Fibroblast of the aortic adventitia (primary cell): ENCODE measurements at regions not wholly inside any gene's neighbourhood (a gene's known extent, or its start where the extent isn't known, plus 50 kb on each side); places are given as distances from the start of the nearest gene placed in this dataset.

Experiments
- DNase-seq: peaks from one replicate; pipeline ENCODE4 v3.0.0-alpha.2; 2010; ENCODE audit warnings: low read depth
- H3K4me3 ChIP-seq: 2 replicates; pipeline ENCODE4 v1.5.1; 2011; ENCODE audit warnings: low read depth, mild to moderate bottlenecking, control low read depth, low read length, moderate library complexity
- TF ChIP-seq, protein P1 (sequence below): IDR thresholded peaks from 2 replicates; pipeline ENCODE4 v1.5.1; 2011; ENCODE audit warnings: mild to moderate bottlenecking, low read length, control low read depth, inconsistent platforms; ENCODE audit not compliant: insufficient read depth

DNA sequence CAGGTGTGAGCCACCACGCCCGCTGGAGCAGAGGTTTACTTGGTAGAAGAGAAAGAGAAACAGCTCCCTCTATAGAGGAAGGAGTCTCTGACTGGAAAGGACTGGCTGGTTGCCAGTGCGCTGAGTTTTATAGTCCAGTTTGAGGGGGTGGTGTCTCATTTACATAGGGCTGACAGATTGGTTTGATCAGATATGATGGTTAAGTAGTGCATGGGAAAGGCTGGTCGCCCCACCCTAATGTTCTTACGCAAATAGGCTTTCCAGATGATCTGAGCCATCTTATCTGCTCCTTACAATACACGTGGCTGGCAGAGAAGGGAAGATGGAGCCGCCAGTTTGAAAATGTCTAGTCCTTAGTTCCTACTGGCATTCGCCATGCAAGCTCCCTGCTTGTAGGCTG lies 439.5 kb downstream of the NAF1 start:
- H3K4me3 ChIP-seq, result no peak overlapping the region
- DNase-seq, result no peak
- TF ChIP-seq, protein P1, sequence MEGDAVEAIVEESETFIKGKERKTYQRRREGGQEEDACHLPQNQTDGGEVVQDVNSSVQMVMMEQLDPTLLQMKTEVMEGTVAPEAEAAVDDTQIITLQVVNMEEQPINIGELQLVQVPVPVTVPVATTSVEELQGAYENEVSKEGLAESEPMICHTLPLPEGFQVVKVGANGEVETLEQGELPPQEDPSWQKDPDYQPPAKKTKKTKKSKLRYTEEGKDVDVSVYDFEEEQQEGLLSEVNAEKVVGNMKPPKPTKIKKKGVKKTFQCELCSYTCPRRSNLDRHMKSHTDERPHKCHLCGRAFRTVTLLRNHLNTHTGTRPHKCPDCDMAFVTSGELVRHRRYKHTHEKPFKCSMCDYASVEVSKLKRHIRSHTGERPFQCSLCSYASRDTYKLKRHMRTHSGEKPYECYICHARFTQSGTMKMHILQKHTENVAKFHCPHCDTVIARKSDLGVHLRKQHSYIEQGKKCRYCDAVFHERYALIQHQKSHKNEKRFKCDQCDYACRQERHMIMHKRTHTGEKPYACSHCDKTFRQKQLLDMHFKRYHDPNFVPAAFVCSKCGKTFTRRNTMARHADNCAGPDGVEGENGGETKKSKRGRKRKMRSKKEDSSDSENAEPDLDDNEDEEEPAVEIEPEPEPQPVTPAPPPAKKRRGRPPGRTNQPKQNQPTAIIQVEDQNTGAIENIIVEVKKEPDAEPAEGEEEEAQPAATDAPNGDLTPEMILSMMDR, result no peak

DNA sequence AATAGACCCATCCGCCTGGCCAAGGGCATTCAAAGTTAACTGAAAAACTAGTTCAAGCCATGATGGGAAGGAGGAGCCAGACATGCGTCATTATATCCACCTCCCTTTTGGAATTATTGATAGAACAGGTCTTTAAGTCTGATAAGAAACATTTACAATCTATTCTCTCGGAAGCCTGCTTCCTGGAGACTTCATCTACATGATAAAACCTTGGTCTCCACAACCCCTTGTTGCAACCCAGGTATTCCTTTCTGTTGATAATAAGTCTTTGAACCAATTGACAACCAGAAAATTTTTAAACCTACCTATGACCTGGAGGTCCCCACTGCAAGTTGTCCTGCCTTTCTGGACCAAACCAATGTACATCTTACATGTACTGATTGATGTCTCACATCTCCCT lies 451.3 kb downstream of the NAF1 start:
- TF ChIP-seq, protein P1, result no peak

DNA sequence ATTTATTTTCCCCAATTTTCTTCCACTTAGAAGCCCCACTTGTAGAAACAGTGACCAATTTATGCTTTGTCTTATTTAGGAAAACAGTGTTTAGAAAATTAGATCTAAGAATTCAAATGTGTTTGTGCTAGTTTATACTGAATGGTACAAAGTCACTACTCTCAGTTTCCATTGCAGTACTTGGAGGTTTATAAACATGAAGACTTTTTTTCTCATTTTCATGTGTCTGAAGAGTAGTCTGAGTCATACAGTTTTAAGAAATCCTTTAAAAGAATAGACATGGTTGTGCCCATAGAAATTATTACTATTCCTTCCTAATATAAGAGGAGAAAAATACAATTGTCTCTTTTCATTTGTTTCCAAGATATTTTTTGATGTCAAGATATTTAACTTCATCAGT lies 458.7 kb downstream of the NAF1 start:
- DNase-seq, result no peak
- TF ChIP-seq, protein P1, result no peak
- H3K4me3 ChIP-seq, result no peak overlapping the region

More for the DNA sequence above, 451.3 kb downstream of the NAF1 start:
- DNase-seq, result no peak
- no peak overlapping the region for H3K4me3 ChIP-seq

DNA sequence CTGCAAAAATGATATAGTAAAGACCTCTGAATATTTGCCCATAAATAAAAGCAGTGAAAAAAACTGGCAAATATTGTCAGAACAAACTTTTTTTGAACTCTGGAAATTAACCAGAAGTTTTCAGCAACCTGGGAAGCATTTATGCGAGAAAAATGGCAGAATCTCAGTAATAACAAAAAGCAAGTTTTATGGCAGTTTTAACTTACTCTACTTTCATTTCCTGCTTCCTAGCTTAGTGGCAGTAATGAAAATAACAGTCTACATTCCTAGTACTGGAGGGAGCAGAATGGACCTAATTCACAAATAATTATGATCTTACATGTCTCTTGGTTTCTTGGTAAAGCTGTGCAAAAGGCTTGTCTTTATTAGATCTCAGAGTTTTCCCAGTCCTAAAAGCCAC lies 460.1 kb downstream of the NAF1 start:
- H3K4me3 ChIP-seq, result no peak overlapping the region
- no peak for DNase-seq
- TF ChIP-seq, protein P1, result no peak

DNA sequence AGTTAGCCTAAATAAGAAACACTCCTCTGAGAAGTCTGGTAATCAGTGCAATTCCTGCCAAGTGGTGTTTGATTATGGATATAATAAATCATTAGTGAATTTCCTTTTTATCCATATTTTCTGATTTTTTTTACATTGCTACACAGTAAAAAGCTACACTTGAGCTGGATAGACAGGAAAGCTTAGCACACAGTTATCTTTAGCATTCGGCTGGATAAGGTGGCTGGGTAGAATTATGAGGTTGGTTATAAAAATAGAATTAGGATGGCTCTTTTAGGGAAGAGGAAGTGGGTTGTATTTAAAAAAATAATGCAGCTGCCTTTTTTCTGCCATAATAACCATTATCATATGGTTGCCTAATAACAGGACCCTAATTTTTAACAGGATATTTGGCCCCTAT lies 460.6 kb downstream of the NAF1 start:
- DNase-seq, result no peak

DNA sequence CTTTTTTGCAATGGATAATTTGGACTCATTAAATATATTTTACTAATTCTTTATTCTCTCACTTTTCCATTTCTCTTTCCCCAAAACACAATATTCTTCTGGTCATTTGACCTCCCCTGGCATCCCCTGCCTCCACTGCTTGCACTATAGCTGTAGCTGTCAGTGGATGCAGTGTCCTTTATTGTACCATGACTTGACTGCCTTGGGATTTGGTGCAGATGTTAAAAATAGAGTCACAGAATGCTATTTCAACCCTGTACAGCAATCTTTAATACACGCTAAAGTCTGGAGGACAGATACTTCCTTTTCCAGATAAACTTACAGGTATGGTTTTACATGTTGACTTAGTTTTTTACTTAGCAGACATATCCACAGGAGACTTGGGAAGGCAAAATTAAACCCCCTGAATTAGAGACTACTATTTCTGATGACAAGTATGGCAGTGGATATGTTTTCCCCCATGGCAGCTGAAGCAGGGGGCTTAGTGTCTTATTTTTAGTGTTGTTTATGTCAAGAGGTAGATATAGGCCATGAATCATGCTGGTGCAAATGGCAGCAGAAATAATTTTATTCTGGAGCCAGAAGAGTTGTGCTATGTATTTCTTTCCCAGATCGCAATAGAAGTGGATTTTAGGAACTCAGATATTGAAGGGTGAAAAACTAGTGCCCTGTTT lies 461.4 kb downstream of the NAF1 start:
- no peak for DNase-seq
- TF ChIP-seq, protein P1, result no peak
- no peak overlapping the region for H3K4me3 ChIP-seq

More for the DNA sequence above, 460.6 kb downstream of the NAF1 start:
- H3K4me3 ChIP-seq, result no peak overlapping the region
- TF ChIP-seq, protein P1, result no peak
